ENCODE measurements at regions not wholly inside any gene's neighbourhood (a gene's known extent, or its start where the extent isn't known, plus 50 kb on each side); places are given as distances from the start of the nearest gene placed in this dataset.

- intact Hi-C loops (cut with DNase I, micrococcal nuclease): no loop called here
- DNase-seq: no peak
- ATAC-seq: no peak
Measured at GRCh38 chr2:58913082-58913726, 672.1 kb upstream of the FANCL start.

- DNase-seq (no peak), ATAC-seq (no peak)
- intact Hi-C loops (cut with DNase I, micrococcal nuclease): no loop called here
Measured at GRCh38 chr2:58911877-58912276, 670.8 kb upstream of the FANCL start.

- intact Hi-C loops (cut with DNase I, micrococcal nuclease): no loop called here
- DNase-seq (no peak), ATAC-seq (no peak)
Measured at GRCh38 chr2:58908501-58909154, 667.5 kb upstream of the FANCL start.

GRCh38 chr2:58907644-58908043, 666.5 kb upstream of the FANCL start:
- intact Hi-C loops (cut with DNase I, micrococcal nuclease): no loop called here
- DNase-seq (no peak), ATAC-seq (no peak)

GRCh38 chr2:58906081-58906645, 665.0 kb upstream of the FANCL start:
- intact Hi-C loops (cut with DNase I, micrococcal nuclease): no loop called here
- peak; percentile 14 for ATAC-seq
- DNase-seq: no peak

- intact Hi-C loops (cut with DNase I, micrococcal nuclease): no loop called here
- no peak for ATAC-seq
- no peak for DNase-seq
Measured at GRCh38 chr2:58904095-58904494, 663.0 kb upstream of the FANCL start.

- intact Hi-C loops (cut with DNase I, micrococcal nuclease): no loop called here
- ATAC-seq (no peak), DNase-seq (no peak)
Measured at GRCh38 chr2:58903427-58903826, 662.3 kb upstream of the FANCL start.

- ATAC-seq (no peak), DNase-seq (no peak)
- intact Hi-C loops (cut with DNase I, micrococcal nuclease): no loop called here
Measured at GRCh38 chr2:58900246-58901027, 659.3 kb upstream of the FANCL start.

GRCh38 chr2:58899692-58900091, 658.6 kb upstream of the FANCL start:
- no peak for ATAC-seq
- intact Hi-C loops (cut with DNase I, micrococcal nuclease): no loop called here
- no peak for DNase-seq

GRCh38 chr2:58896638-58897037, 655.5 kb upstream of the FANCL start:
- DNase-seq: no peak
- intact Hi-C loops (cut with DNase I, micrococcal nuclease): no loop called here
- ATAC-seq: no peak

GRCh38 chr2:58895857-58896256, 654.7 kb upstream of the FANCL start:
- intact Hi-C loops (cut with DNase I, micrococcal nuclease): no loop called here
- DNase-seq: no peak
- ATAC-seq: no peak

GRCh38 chr2:58893656-58894351, 652.7 kb upstream of the FANCL start:
- DNase-seq (no peak), ATAC-seq (no peak)
- intact Hi-C loops (cut with DNase I, micrococcal nuclease): no loop called here

- ATAC-seq (peak; percentile 64), DNase-seq (no peak)
- intact Hi-C loops (cut with DNase I, micrococcal nuclease): no loop called here
Measured at GRCh38 chr2:58891828-58892377, 650.8 kb upstream of the FANCL start.

- no peak for DNase-seq
- peak; percentile 55 for ATAC-seq
- intact Hi-C loops (cut with DNase I, micrococcal nuclease): no loop called here
Measured at GRCh38 chr2:58890865-58891525, 649.9 kb upstream of the FANCL start.

- ATAC-seq: no peak
- intact Hi-C loops (cut with DNase I, micrococcal nuclease): no loop called here
- DNase-seq: no peak
Measured at GRCh38 chr2:58886009-58886408, 644.9 kb upstream of the FANCL start.

GRCh38 chr2:58879834-58880233, 638.7 kb upstream of the FANCL start:
- DNase-seq (no peak), ATAC-seq (no peak)
- intact Hi-C loops (cut with DNase I, micrococcal nuclease): no loop called here

- intact Hi-C loops (cut with DNase I, micrococcal nuclease): no loop called here
- no peak for DNase-seq
- no peak for ATAC-seq
Measured at GRCh38 chr2:58878778-58879177, 637.7 kb upstream of the FANCL start.

- intact Hi-C loops (cut with DNase I, micrococcal nuclease): no loop called here
- ATAC-seq (no peak), DNase-seq (no peak)
Measured at GRCh38 chr2:58876126-58876525, 635.0 kb upstream of the FANCL start.

- ATAC-seq: no peak
- intact Hi-C loops (cut with DNase I, micrococcal nuclease): no loop called here
- DNase-seq: no peak
Measured at GRCh38 chr2:58875436-58875835, 634.3 kb upstream of the FANCL start.

Data from left colon (tissue), 2 donors.